Lower leg skin (tissue), 3 donors: ENCODE measurements at regions not wholly inside any gene's neighbourhood (a gene's known extent, or its start where the extent isn't known, plus 50 kb on each side); places are given as distances from the start of the nearest gene placed in this dataset.

Experiments used
- POLR2A ChIP-seq, 2 donors: fragments of 450-650 bp; IDR thresholded peaks; one replicate each; pipeline ENCODE4 v1.6.1; 2016 to 2017; ENCODE audit warnings: antibody characterized with exemption in 2 of 2, mild to moderate bottlenecking in 1 of 2, moderate library complexity in 1 of 2
- TF ChIP-seq, protein P1 (sequence below), 3 donors: fragments of 450-650 bp; IDR thresholded peaks; one replicate each; pipeline ENCODE4 v1.5.1; 2016; ENCODE audit warnings: antibody characterized with exemption in 3 of 3, mild to moderate bottlenecking in 3 of 3, moderate library complexity in 2 of 3

- no peak for TF ChIP-seq POLR2A (IDR thresholded peaks at IDR 0.05)
- TF ChIP-seq, protein P1, sequence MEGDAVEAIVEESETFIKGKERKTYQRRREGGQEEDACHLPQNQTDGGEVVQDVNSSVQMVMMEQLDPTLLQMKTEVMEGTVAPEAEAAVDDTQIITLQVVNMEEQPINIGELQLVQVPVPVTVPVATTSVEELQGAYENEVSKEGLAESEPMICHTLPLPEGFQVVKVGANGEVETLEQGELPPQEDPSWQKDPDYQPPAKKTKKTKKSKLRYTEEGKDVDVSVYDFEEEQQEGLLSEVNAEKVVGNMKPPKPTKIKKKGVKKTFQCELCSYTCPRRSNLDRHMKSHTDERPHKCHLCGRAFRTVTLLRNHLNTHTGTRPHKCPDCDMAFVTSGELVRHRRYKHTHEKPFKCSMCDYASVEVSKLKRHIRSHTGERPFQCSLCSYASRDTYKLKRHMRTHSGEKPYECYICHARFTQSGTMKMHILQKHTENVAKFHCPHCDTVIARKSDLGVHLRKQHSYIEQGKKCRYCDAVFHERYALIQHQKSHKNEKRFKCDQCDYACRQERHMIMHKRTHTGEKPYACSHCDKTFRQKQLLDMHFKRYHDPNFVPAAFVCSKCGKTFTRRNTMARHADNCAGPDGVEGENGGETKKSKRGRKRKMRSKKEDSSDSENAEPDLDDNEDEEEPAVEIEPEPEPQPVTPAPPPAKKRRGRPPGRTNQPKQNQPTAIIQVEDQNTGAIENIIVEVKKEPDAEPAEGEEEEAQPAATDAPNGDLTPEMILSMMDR (IDR thresholded peaks at IDR 0.05) = no peak
These were observed 91.5 kb upstream of the EGR2 start for GRCh38 chr10:62907470-62908212.
